Breast epithelium (tissue), 4 donors: ENCODE measurements at regions not wholly inside any gene's neighbourhood (a gene's known extent, or its start where the extent isn't known, plus 50 kb on each side); places are given as distances from the start of the nearest gene placed in this dataset.

Experiments used
- DNase-seq, 2 donors: peaks; one replicate each; pipeline ENCODE4 v3.0.0-alpha.2; 2019; ENCODE audit warnings: low spot score in 2 of 2
- H3K27ac ChIP-seq, 2 donors: fragments of 200-600 bp; sonication (generic) in 1 of 2; one replicate each; pipeline ENCODE4 v1.5.1; 2016 to 2019; ENCODE audit warnings: mild to moderate bottlenecking in 1 of 2
- H3K27me3 ChIP-seq, 2 donors: fragments of 200-600 bp; sonication (generic) in 1 of 2; one replicate each; pipeline versions ENCODE4 v1.5.1 to v1.6.0; 2017 to 2019; ENCODE audit warnings: control low read depth in 1 of 2, mild to moderate bottlenecking in 1 of 2
- H3K36me3 ChIP-seq: fragments of 200-600 bp; one replicate; pipeline ENCODE4 v1.5.1; 2019
- H3K4me1 ChIP-seq, 2 donors: fragments of 200-600 bp; sonication (generic); one replicate each; pipeline ENCODE4 v1.5.1; 2016 to 2019; ENCODE audit warnings: control low read depth in 1 of 2
- H3K4me3 ChIP-seq, 3 donors: fragments of 200-600 bp; sonication (generic); 1 replicate in 2 of 3; 2 replicates in 1 of 3; pipeline ENCODE4 v1.5.1; 2016 to 2019; ENCODE audit warnings: mild to moderate bottlenecking in 3 of 3, moderate library complexity in 2 of 3
- H3K9me3 ChIP-seq, 2 donors: fragments of 200-600 bp; sonication (generic) in 1 of 2; one replicate each; pipeline ENCODE4 v1.5.1; 2016 to 2019; ENCODE audit warnings: control low read depth in 1 of 2
- POLR2A ChIP-seq: fragments of 450-650 bp; IDR thresholded peaks from one replicate; pipeline ENCODE4 v1.6.1; 2016; ENCODE audit warnings: antibody characterized with exemption, mild to moderate bottlenecking, moderate library complexity
- POLR2AphosphoS5 ChIP-seq, 3 donors: sonication (generic); formaldehyde crosslinking; IDR thresholded peaks; one replicate each; pipeline ENCODE4 v1.6.1; 2017; ENCODE audit warnings: antibody characterized with exemption in 3 of 3
- intact Hi-C: fragments of 100-400 bp; cut with DNase I; formaldehyde crosslinking; loops from one replicate; pipeline ENCODE4 v1.15.1; 2023; ENCODE audit warnings: low total_unique reads
- TF ChIP-seq, protein P1 (sequence below), 3 donors: fragments of 450-650 bp; IDR thresholded peaks; one replicate each; pipeline ENCODE4 v1.5.1; 2016 to 2017; ENCODE audit warnings: antibody characterized with exemption in 3 of 3, mild to moderate bottlenecking in 3 of 3, moderate library complexity in 3 of 3

DNA sequence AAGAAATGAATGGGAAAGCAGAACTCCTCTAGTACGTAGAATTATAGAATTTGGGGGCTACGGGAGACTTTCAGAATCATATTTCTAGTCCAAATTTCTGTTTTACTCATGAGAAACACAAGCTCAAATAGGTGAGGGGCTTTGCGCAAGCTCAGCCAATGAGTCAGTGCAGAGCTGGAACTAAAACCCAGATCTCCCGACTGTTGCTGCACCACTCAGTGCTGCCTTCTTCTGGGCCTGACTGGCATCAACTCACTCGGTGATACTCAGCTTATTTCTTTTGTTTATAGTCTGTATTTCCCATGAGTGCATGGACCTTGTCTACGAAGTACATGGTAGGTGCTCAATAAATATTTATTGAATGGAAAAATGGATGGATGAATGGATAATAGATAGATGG, 280.2 kb downstream of the CDK5RAP2 start:
- Histone ChIP-seq H3K27me3 (no peaks in the 10 kb centered on the region), H3K36me3 (no peaks in the 10 kb centered on the region), H3K4me1 (no peaks in the 10 kb centered on the region), H3K4me3 (no peak overlapping the region), H3K27ac (no peak overlapping the region), H3K9me3 (no peaks in the 10 kb centered on the region)
- TF ChIP-seq, protein P1, sequence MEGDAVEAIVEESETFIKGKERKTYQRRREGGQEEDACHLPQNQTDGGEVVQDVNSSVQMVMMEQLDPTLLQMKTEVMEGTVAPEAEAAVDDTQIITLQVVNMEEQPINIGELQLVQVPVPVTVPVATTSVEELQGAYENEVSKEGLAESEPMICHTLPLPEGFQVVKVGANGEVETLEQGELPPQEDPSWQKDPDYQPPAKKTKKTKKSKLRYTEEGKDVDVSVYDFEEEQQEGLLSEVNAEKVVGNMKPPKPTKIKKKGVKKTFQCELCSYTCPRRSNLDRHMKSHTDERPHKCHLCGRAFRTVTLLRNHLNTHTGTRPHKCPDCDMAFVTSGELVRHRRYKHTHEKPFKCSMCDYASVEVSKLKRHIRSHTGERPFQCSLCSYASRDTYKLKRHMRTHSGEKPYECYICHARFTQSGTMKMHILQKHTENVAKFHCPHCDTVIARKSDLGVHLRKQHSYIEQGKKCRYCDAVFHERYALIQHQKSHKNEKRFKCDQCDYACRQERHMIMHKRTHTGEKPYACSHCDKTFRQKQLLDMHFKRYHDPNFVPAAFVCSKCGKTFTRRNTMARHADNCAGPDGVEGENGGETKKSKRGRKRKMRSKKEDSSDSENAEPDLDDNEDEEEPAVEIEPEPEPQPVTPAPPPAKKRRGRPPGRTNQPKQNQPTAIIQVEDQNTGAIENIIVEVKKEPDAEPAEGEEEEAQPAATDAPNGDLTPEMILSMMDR (IDR thresholded peaks at IDR 0.05) = no peak
- no peak for DNase-seq
- intact Hi-C loops = no loop called here

DNA sequence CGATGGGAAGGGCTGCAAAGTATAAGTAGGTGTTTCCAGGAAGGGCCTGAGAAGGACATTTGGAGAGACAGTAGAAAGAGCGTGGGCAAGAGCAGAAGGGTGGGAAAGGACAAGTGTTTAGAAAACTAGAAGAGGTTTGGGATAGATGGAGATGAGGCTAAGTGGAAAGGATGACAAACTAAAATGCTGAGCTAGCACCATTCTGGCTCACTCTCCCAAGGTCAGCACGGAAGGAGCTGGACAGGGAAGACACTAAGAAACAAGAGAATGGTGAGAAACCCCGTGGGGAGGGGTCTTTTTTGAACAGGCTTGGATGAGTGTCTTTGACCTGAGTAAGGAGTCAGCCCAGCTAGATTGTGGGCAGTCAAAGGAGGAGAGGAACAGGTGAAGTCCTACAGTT, 286.0 kb downstream of the CDK5RAP2 start:
- no peak overlapping the region for H3K27ac ChIP-seq
- intact Hi-C loops = no loop called here
- DNase-seq = no peak
- H3K27me3 ChIP-seq = no peaks in the 10 kb centered on the region
- no peaks in the 10 kb centered on the region for H3K36me3 ChIP-seq
- TF ChIP-seq POLR2AphosphoS5 (IDR thresholded peaks at IDR 0.05) = no peak
- TF ChIP-seq, protein P1 (IDR thresholded peaks at IDR 0.05) = no peak
- no peak for TF ChIP-seq POLR2A
- H3K9me3 ChIP-seq = no peaks in the 10 kb centered on the region
- H3K4me3 ChIP-seq = no peak overlapping the region
- no peaks in the 10 kb centered on the region for H3K4me1 ChIP-seq

DNA sequence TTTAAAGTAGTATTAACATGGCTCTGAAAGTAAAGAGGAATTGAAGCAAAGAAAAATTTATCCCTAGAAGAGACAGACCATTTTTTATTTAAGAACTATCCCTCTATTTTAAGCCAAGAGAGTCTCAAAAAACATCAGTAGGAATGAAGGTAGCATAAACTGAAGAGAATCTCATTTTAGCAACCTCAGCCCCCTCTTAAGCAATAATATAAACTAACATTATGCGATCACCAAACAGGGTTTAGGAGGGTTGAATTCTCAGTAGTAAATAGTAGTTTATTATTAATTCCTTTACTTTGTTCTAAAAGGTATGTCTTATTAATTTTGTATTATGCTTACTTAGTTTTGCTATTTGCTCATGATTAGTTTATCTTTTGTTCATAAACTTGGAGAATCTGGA, 287.4 kb downstream of the CDK5RAP2 start:
- Histone ChIP-seq H3K4me1 (no peaks in the 10 kb centered on the region), H3K27ac (no peak overlapping the region), H3K9me3 (no peaks in the 10 kb centered on the region), H3K27me3 (no peaks in the 10 kb centered on the region), H3K36me3 (no peaks in the 10 kb centered on the region), H3K4me3 (no peak overlapping the region)
- no peak for DNase-seq
- intact Hi-C loops = no loop called here
- TF ChIP-seq POLR2A (no peak), POLR2AphosphoS5 (IDR thresholded peaks at IDR 0.05) (no peak)
- TF ChIP-seq, protein P1 (IDR thresholded peaks at IDR 0.05) = no peak

DNA sequence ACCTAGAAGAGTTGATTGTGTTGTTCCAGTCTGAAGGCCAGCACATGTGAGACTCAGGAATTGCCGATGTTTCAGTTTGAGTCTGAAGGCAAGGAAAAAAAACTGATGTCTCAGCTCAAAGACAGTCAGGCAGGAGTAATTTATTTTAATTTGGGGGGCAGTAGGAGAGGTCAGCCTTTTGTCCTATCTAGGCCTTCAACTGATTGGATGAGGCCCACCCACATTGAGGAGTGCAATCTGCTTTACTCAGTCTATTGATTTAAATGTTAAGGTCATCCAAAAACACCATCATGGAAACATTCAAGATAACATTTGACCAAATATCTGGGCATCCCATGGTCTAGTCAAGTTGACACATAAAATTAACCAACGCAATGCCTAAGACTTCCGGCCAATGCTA, 288.9 kb downstream of the CDK5RAP2 start:
- H3K9me3 ChIP-seq = no peaks in the 10 kb centered on the region
- TF ChIP-seq POLR2AphosphoS5 (IDR thresholded peaks at IDR 0.05) (no peak), POLR2A (no peak)
- TF ChIP-seq, protein P1 (IDR thresholded peaks at IDR 0.05) = no peak

DNA sequence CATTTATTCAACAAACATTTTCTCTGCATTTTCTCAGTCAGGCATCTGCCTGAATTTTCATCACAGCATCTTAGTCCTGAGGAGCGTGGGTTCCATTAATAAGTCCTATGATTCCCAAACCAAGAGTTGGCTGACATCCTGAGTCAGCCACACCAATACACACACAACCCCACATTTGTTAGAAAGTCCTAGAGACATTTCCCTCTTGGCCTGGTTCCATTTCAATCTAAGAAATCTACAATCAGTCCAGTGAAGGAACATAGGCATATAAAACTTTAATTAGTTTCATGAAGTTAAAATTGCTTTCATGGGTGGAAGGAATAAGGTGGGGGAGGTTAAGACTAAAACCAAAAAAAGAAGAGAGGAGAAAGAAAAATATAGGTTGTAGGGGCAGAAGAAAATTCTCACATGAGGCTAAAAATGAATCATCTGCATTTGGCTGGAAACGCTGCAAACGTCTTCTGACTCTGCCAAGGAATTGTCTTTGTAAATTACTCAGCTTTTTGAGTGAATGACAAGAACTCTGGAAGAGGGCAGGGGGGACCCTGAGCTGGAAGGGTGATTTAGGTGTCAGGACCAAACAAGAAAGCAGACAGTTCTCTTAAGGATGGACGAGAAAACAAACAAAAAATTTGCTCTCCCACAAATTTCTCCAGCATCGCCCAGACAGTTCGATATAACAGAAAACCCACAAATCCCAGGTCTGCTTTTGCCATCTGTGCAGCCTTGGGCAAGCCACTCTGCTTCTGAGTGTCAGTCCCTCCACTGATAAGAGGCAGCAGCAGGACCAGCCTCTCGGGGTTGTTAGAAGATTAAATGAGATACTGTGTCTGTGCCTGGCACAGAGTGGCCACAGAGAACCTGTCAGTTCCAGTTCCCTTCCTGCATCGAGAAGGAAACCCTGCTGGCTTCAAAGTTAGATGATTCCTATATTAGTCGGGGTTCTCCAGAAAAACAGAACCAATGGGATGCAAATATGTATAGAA, 289.7 kb downstream of the CDK5RAP2 start:
- no peaks in the 10 kb centered on the region for H3K27me3 ChIP-seq
- intact Hi-C loops = no loop called here

More for the DNA sequence above, 288.9 kb downstream of the CDK5RAP2 start:
- DNase-seq = no peak
- Histone ChIP-seq H3K4me3 (no peak overlapping the region), H3K36me3 (no peaks in the 10 kb centered on the region), H3K27me3 (no peaks in the 10 kb centered on the region), H3K4me1 (no peaks in the 10 kb centered on the region), H3K27ac (no peak overlapping the region)
- intact Hi-C loops = no loop called here

More for the DNA sequence above, 289.7 kb downstream of the CDK5RAP2 start:
- TF ChIP-seq POLR2A = no peak
- TF ChIP-seq, protein P1 (IDR thresholded peaks at IDR 0.05) = no peak
- no peak for TF ChIP-seq POLR2AphosphoS5 (IDR thresholded peaks at IDR 0.05)
- DNase-seq = no peak
- Histone ChIP-seq H3K27ac (no peak overlapping the region), H3K9me3 (no peaks in the 10 kb centered on the region), H3K36me3 (no peaks in the 10 kb centered on the region), H3K4me3 (no peak overlapping the region), H3K4me1 (no peaks in the 10 kb centered on the region)
